H9 (cell line): ENCODE measurements at regions not wholly inside any gene's neighbourhood (a gene's known extent, or its start where the extent isn't known, plus 50 kb on each side); places are given as distances from the start of the nearest gene placed in this dataset.

Experiments
- DNase-seq: peaks from one replicate; pipeline ENCODE4 v3.0.0-alpha.2; 2017
- H2AFZ ChIP-seq: one replicate; pipeline ENCODE4 v1.6.1; 2013; ENCODE audit warnings: mild to moderate bottlenecking, low read length, control low read depth, moderate library complexity
- H2AK5ac ChIP-seq: 2 replicates; pipeline ENCODE4 v1.6.1; 2013; ENCODE audit warnings: low read length, control low read depth, mixed read lengths; ENCODE audit not compliant: insufficient read length
- H2BK120ac ChIP-seq: one replicate; pipeline ENCODE4 v1.6.1; 2013; ENCODE audit warnings: low read depth, mild to moderate bottlenecking, low read length, control low read depth, inconsistent platforms; ENCODE audit not compliant: poor library complexity, severe bottlenecking
- H2BK12ac ChIP-seq: 2 replicates; pipeline ENCODE4 v1.6.1; 2013; ENCODE audit warnings: low read length, control low read depth, mixed read lengths, low read depth; ENCODE audit not compliant: insufficient read length
- H2BK15ac ChIP-seq: 2 replicates; pipeline ENCODE4 v1.6.1; 2013; ENCODE audit warnings: low read depth, low read length, control low read depth
- H2BK20ac ChIP-seq: one replicate; pipeline ENCODE4 v1.6.1; 2013; ENCODE audit warnings: low read depth, mild to moderate bottlenecking, low read length, control low read depth, inconsistent platforms; ENCODE audit not compliant: poor library complexity, severe bottlenecking
- H2BK5ac ChIP-seq: 2 replicates; pipeline ENCODE4 v1.6.1; 2013; ENCODE audit warnings: low read length, control low read depth, mixed read lengths; ENCODE audit not compliant: insufficient read length
- H3K14ac ChIP-seq: 2 replicates; pipeline ENCODE4 v1.6.1; 2013; ENCODE audit warnings: low read length, control low read depth; ENCODE audit not compliant: insufficient read depth
- H3K18ac ChIP-seq: 2 replicates; pipeline ENCODE4 v1.6.1; 2013; ENCODE audit warnings: low read depth, mild to moderate bottlenecking, mixed read lengths, low read length, control low read depth; ENCODE audit not compliant: insufficient read length
- H3K23ac ChIP-seq: 2 replicates; pipeline ENCODE4 v1.6.1; 2013; ENCODE audit warnings: low read length, control low read depth, mixed read lengths, low read depth; ENCODE audit not compliant: insufficient read length
- H3K23me2 ChIP-seq: 2 replicates; pipeline ENCODE4 v1.6.1; 2013; ENCODE audit warnings: low read depth, mild to moderate bottlenecking, mixed read lengths, low read length, control low read depth; ENCODE audit not compliant: insufficient read length, poor library complexity, severe bottlenecking
- H3K27ac ChIP-seq: 2 replicates; pipeline ENCODE4 v1.5.1; 2013; ENCODE audit warnings: low read length, control low read depth, mixed read lengths, low read depth; ENCODE audit not compliant: insufficient read length
- H3K27me3 ChIP-seq: 2 replicates; pipeline ENCODE4 v1.6.1; 2013; ENCODE audit warnings: low read length, control low read depth, inconsistent platforms; ENCODE audit not compliant: insufficient read depth
- H3K4ac ChIP-seq: 2 replicates; pipeline ENCODE4 v1.6.1; 2013; ENCODE audit warnings: low read depth, mild to moderate bottlenecking, control low read depth, inconsistent platforms, low read length, moderate library complexity
- H3K4me1 ChIP-seq: 2 replicates; pipeline ENCODE4 v1.6.1; 2013; ENCODE audit warnings: low read length, control low read depth, inconsistent platforms; ENCODE audit not compliant: insufficient read depth
- H3K4me2 ChIP-seq: 2 replicates; pipeline ENCODE4 v1.6.1; 2013; ENCODE audit warnings: low read length, control low read depth, mixed read lengths; ENCODE audit not compliant: insufficient read length, insufficient read depth
- H3K56ac ChIP-seq: 2 replicates; pipeline ENCODE4 v1.6.1; 2013; ENCODE audit warnings: low read depth, mild to moderate bottlenecking, mixed read lengths, low read length, control low read depth; ENCODE audit not compliant: insufficient read length
- H3K79me1 ChIP-seq: 2 replicates; pipeline ENCODE4 v1.6.1; 2013; ENCODE audit warnings: low read depth, mild to moderate bottlenecking, moderate library complexity, low read length, control low read depth, inconsistent platforms; ENCODE audit not compliant: insufficient read depth, poor library complexity, severe bottlenecking
- H3K79me2 ChIP-seq: 2 replicates; pipeline ENCODE4 v1.6.1; 2013; ENCODE audit warnings: low read length, control low read depth, inconsistent platforms; ENCODE audit not compliant: insufficient read depth
- H3K9ac ChIP-seq: 2 replicates; pipeline ENCODE4 v1.6.1; 2013; ENCODE audit warnings: low read length, control low read depth, mixed read lengths; ENCODE audit not compliant: insufficient read length; ENCODE audit errors: extremely low read depth
- H3K9me3 ChIP-seq: one replicate; pipeline ENCODE4 v1.6.1; 2013; ENCODE audit warnings: low read depth, low read length, inconsistent platforms; ENCODE audit not compliant: control insufficient read depth
- H3T11ph ChIP-seq: one replicate; pipeline ENCODE4 v1.6.1; 2013; ENCODE audit warnings: mild to moderate bottlenecking, low read length, control low read depth, inconsistent platforms
- H4K20me1 ChIP-seq: one replicate; pipeline ENCODE4 v1.6.1; 2013; ENCODE audit not compliant: control insufficient read depth, insufficient read length, insufficient read depth
- H4K5ac ChIP-seq: 2 replicates; pipeline ENCODE4 v1.6.1; 2013; ENCODE audit warnings: low read depth, mild to moderate bottlenecking, mixed read lengths, low read length, control low read depth; ENCODE audit not compliant: insufficient read length
- H4K8ac ChIP-seq: replicated peaks from 2 replicates; pipeline ENCODE4 v1.6.1; 2013; ENCODE audit warnings: low read length, control low read depth, mixed read lengths, low read depth; ENCODE audit not compliant: insufficient read length
- H4K91ac ChIP-seq: 2 replicates; pipeline ENCODE4 v1.6.1; 2013; ENCODE audit warnings: low read depth, mild to moderate bottlenecking, moderate library complexity, mixed read lengths, low read length, control low read depth; ENCODE audit not compliant: insufficient read length
- H3K27ac Mint-ChIP-seq, 3 experiments: 2 replicates in 2 of 3; 3 replicates in 1 of 3; pipeline ENCODE4 v1.8.0; 2020 to 2021; ENCODE audit warnings: mixed read lengths in 3 of 3, mild to moderate bottlenecking in 1 of 3, moderate library complexity in 1 of 3
- H3K27me3 Mint-ChIP-seq: 2 replicates; pipeline ENCODE4 v1.8.0; 2021; ENCODE audit warnings: low read depth, mild to moderate bottlenecking, moderate library complexity, mixed read lengths
- H3K36me3 Mint-ChIP-seq, 3 experiments: 2 replicates in 2 of 3; 3 replicates in 1 of 3; pipeline ENCODE4 v1.8.0; 2020 to 2021; ENCODE audit warnings: low read depth in 3 of 3, mixed read lengths in 3 of 3; ENCODE audit not compliant: insufficient read depth in 1 of 3
- H3K4me1 Mint-ChIP-seq, 2 experiments: 2 replicates each; pipeline ENCODE4 v1.8.0; 2020; ENCODE audit warnings: mixed read lengths in 2 of 2
- H3K4me3 Mint-ChIP-seq, 2 experiments: 2 replicates in 1 of 2; 3 replicates in 1 of 2; pipeline ENCODE4 v1.8.0; 2020 to 2021; ENCODE audit warnings: mild to moderate bottlenecking in 2 of 2, mixed read lengths in 2 of 2, moderate library complexity in 1 of 2
- H3K9me3 Mint-ChIP-seq, 2 experiments: 2 replicates in 1 of 2; 3 replicates in 1 of 2; pipeline ENCODE4 v1.8.0; 2020; ENCODE audit warnings: mild to moderate bottlenecking in 2 of 2, mixed read lengths in 2 of 2, moderate library complexity in 1 of 2
- WGBS: extraction: QIAGEN DNeasy Blood & Tissue Kit; methylation state at CpG from one replicate; pipeline ENCODE4 v1.1.7; 2013; ENCODE audit warnings: missing lambda C conversion rate, low lambda C conversion rate, mixed read lengths; ENCODE audit not compliant: insufficient read length; ENCODE audit errors: extremely low coverage; 5-methylcytosine and 5-hydroxymethylcytosine counted together
- TF ChIP-seq, protein P1 (sequence below): fragments of 200-600 bp; sonication (generic); conservative IDR thresholded peaks from 3 replicates; pipeline ENCODE4 v1.8.0; 2021; ENCODE audit warnings: antibody characterized with exemption, mild to moderate bottlenecking

DNA sequence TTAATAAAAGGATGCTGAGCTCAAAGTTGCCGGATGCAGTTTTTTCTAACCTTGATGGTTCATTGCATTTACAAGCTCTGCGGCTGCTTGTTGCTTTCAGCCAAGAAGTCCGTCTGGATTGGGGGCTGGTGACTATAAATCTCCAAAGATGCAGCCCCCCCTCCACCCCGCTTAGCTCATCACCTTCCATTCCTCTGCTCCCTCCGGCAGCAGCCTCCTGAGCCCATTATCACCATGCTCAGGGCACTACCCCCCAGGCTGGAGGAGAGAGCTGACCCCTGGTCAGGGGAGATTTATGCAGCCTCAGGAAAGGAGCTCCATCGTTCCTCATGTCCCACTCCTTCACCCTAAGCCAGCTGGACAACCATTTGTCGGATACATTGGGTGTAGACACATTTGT is 55.3 kb upstream of the ZRANB1 start:
- Mint-ChIP-seq H3K4me3 (no peak overlapping the region), H3K27me3 (no peaks in the 10 kb centered on the region), H3K27ac (peak overlapping the region in 1 of 3 experiments; percentile 35; a peak in 1 of 7 replicates), H3K9me3 (peaks cover 0 to 3% of the 10 kb centered on the region in 2 experiments; a peak in 3 of 5 replicates), H3K4me1 (no peaks in the 10 kb centered on the region), H3K36me3 (no peaks in the 10 kb centered on the region; a peak in 2 of 7 replicates)
- Histone ChIP-seq H2AFZ (no peak overlapping the region), H3K4me2 (no peak overlapping the region), H4K20me1 (no peaks in the 10 kb centered on the region), H3K23ac (no peak overlapping the region), H4K91ac (no peak overlapping the region), H3K79me2 (no peaks in the 10 kb centered on the region), H4K5ac (no peak overlapping the region), H3K9me3 (no peaks in the 10 kb centered on the region), H3K27me3 (no peaks in the 10 kb centered on the region), H3K18ac (no peak overlapping the region), H2BK15ac (no peak overlapping the region), H3K4me1 (no peaks in the 10 kb centered on the region), H3K79me1 (no peaks in the 10 kb centered on the region), H3K23me2 (no peaks in the 10 kb centered on the region), H2AK5ac (no peak overlapping the region), H3K27ac (no peak overlapping the region), H2BK5ac (no peak overlapping the region), H3K56ac (no peak overlapping the region), H3K4ac (no peak overlapping the region), H4K8ac (no peak overlapping the region), H3T11ph (no peak overlapping the region), H2BK20ac (no peak overlapping the region), H2BK12ac (no peak overlapping the region), H2BK120ac (no peak overlapping the region), H3K9ac (no peak overlapping the region), H3K14ac (no peak overlapping the region)
- no peak for DNase-seq
- TF ChIP-seq, protein P1, sequence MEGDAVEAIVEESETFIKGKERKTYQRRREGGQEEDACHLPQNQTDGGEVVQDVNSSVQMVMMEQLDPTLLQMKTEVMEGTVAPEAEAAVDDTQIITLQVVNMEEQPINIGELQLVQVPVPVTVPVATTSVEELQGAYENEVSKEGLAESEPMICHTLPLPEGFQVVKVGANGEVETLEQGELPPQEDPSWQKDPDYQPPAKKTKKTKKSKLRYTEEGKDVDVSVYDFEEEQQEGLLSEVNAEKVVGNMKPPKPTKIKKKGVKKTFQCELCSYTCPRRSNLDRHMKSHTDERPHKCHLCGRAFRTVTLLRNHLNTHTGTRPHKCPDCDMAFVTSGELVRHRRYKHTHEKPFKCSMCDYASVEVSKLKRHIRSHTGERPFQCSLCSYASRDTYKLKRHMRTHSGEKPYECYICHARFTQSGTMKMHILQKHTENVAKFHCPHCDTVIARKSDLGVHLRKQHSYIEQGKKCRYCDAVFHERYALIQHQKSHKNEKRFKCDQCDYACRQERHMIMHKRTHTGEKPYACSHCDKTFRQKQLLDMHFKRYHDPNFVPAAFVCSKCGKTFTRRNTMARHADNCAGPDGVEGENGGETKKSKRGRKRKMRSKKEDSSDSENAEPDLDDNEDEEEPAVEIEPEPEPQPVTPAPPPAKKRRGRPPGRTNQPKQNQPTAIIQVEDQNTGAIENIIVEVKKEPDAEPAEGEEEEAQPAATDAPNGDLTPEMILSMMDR: no peak
- WGBS: no CpG with 5 or more reads among the region's 7 CpGs
